ENCODE measurements at regions not wholly inside any gene's neighbourhood (a gene's known extent, or its start where the extent isn't known, plus 50 kb on each side); places are given as distances from the start of the nearest gene placed in this dataset.

DNA sequence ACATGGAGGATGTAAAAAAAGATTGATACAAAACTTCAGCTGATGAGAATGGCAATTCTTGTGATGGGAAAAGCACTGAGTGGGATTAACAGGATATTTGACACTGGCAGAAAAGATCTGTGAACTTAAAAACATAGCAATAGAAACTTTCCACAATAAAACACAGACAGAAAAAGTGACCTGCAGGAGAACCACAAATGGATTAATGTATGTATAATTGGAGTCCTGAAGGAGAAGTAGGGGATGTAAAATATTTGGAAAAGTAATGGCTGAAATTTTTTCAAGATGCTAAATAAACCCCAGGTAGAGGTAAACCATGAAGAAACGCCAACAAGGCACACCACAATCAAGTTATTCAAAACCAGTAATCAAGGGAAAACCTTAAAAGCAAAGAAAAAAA is 130.8 kb upstream of the C14orf180 start:
- Mint-ChIP-seq H3K9me3 (peaks cover 13 to 24% (median 18%) of the 10 kb centered on the region in 7 donors), H3K27me3 (ENCODE audit: low read depth in 3 of 3) (peaks cover 2 to 4% (median 4%) of the 10 kb centered on the region in 3 donors), H3K27ac (no peak overlapping the region), H3K4me1 (no peaks in the 10 kb centered on the region), H3K36me3 (no peaks in the 10 kb centered on the region), H3K4me3 (no peak overlapping the region)
- DNase-seq = no peak
- Histone ChIP-seq H3K4me2 (replicated peaks; ENCODE audit: extremely low read depth, low read length, poor library complexity, severe bottlenecking) (no peak overlapping the region), H3K9ac (ENCODE audit: insufficient read depth, low read length, poor library complexity, severe bottlenecking) (no peak overlapping the region), H4K20me1 (ENCODE audit: insufficient read depth, low read length) (no peaks in the 10 kb centered on the region), H3K36me3 (replicated peaks in 1 of 2; ENCODE audit: control insufficient read depth in 1 of 2, insufficient read depth in 2 of 2, low read length in 2 of 2) (no peaks in the 10 kb centered on the region), H3K79me2 (ENCODE audit: insufficient read depth, low read length) (no peaks in the 10 kb centered on the region), H3K4me3 (replicated peaks in 1 of 3; ENCODE audit: low read depth in 2 of 3, low read length in 3 of 3) (no peak overlapping the region), H3K4me1 (ENCODE audit: control insufficient read depth in 1 of 2, insufficient read depth in 2 of 2, low read length in 2 of 2) (no peaks in the 10 kb centered on the region), H2AFZ (ENCODE audit: insufficient read depth, low read depth, low read length, poor library complexity, severe bottlenecking) (no peak overlapping the region), H3K9me3 (replicated peaks in 1 of 2; ENCODE audit: control insufficient read depth in 1 of 2, insufficient read depth in 1 of 2, low read length in 2 of 2) (peaks cover 0 to 12% of the 10 kb centered on the region in 2 donors), H3K27me3 (ENCODE audit: control insufficient read depth in 2 of 2, insufficient read depth in 2 of 2, low read length in 2 of 2) (peaks cover 0 to 2% of the 10 kb centered on the region in 2 donors), H3K27ac (ENCODE audit: low read depth in 1 of 2, low read length in 2 of 2) (no peak overlapping the region)
- TF ChIP-seq CTCF (IDR thresholded peaks at IDR 0.05) = no peak
- WGBS (ENCODE audit: insufficient coverage) = no CpG with 5 or more reads among the region's 1 CpG
- intact Hi-C loops (cut with micrococcal nuclease) = no loop called here

DNA sequence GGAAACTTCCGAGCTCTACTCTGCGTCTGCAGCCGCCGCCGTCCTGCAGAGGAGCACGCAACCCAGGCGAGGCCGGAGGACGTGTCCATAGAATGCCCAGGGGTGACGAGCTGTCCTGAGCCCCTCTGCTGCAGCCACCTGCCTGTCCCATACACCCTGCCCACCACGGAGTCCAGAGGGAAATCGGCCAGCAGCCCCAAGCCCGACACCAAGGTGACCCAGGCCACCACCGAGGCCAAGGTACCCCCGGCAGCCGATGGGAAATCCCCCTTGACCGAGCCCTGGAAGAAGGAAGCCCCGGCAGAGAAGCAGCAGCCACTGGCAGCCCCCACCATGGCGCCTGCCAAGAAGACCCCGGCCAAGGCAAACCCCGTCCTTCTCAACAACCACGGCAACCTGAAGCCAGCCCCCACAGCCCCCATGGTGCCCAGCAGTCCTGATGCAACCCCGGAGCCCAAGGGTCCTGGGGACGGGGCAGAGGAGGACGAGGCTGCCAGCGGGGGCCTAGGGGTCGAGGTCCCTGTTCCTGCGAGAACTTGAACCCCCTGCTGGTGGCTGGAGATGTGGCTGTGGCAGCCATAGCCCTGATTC is 128.7 kb upstream of the C14orf180 start:
- Histone ChIP-seq H3K4me2 (replicated peaks; ENCODE audit: extremely low read depth, low read length, poor library complexity, severe bottlenecking) (no peak overlapping the region), H3K27me3 (ENCODE audit: control insufficient read depth in 2 of 2, insufficient read depth in 2 of 2, low read length in 2 of 2) (peaks cover 0 to 2% of the 10 kb centered on the region in 2 donors), H3K9ac (ENCODE audit: insufficient read depth, low read length, poor library complexity, severe bottlenecking) (no peak overlapping the region), H2AFZ (ENCODE audit: insufficient read depth, low read depth, low read length, poor library complexity, severe bottlenecking) (no peak overlapping the region), H3K4me3 (replicated peaks in 1 of 3; ENCODE audit: low read depth in 2 of 3, low read length in 3 of 3) (no peak overlapping the region), H3K4me1 (ENCODE audit: control insufficient read depth in 1 of 2, insufficient read depth in 2 of 2, low read length in 2 of 2) (no peaks in the 10 kb centered on the region), H3K36me3 (replicated peaks in 1 of 2; ENCODE audit: control insufficient read depth in 1 of 2, insufficient read depth in 2 of 2, low read length in 2 of 2) (no peaks in the 10 kb centered on the region), H3K79me2 (ENCODE audit: insufficient read depth, low read length) (no peaks in the 10 kb centered on the region), H4K20me1 (ENCODE audit: insufficient read depth, low read length) (no peaks in the 10 kb centered on the region), H3K27ac (ENCODE audit: low read depth in 1 of 2, low read length in 2 of 2) (no peak overlapping the region), H3K9me3 (replicated peaks in 1 of 2; ENCODE audit: control insufficient read depth in 1 of 2, insufficient read depth in 1 of 2, low read length in 2 of 2) (peaks cover 0 to 12% of the 10 kb centered on the region in 2 donors)
- H3K4me3 Mint-ChIP-seq = no peak overlapping the region
- peaks cover 2 to 9% (median 4%) of the 10 kb centered on the region in 3 donors for H3K27me3 Mint-ChIP-seq (ENCODE audit: low read depth in 3 of 3)
- no peaks in the 10 kb centered on the region for H3K36me3 Mint-ChIP-seq
- TF ChIP-seq CTCF (IDR thresholded peaks at IDR 0.05) = no peak
- DNase-seq = no peak
- 93% methylated on average over 19 of the region's 28 CpGs for WGBS (ENCODE audit: insufficient coverage)
- H3K9me3 Mint-ChIP-seq = peaks cover 11 to 24% (median 17%) of the 10 kb centered on the region in 7 donors
- intact Hi-C loops (cut with micrococcal nuclease) = no loop called here
- H3K27ac Mint-ChIP-seq = no peak overlapping the region
- no peaks in the 10 kb centered on the region for H3K4me1 Mint-ChIP-seq

Measured in CD14-positive monocyte (primary cell).